HS-27A (cell line): ENCODE measurements at regions not wholly inside any gene's neighbourhood (a gene's known extent, or its start where the extent isn't known, plus 50 kb on each side); places are given as distances from the start of the nearest gene placed in this dataset.

Experiments used
- DNase-seq: peaks from one replicate; pipeline ENCODE4 v3.0.0-alpha.2; 2012; ENCODE audit warnings: low read depth, missing footprints

- no peak for DNase-seq
These were observed 344.9 kb downstream of the BRD1 start for GRCh38 chr22:49482811-49483210.

- no peak for DNase-seq
These were observed 345.8 kb downstream of the BRD1 start for GRCh38 chr22:49481659-49482399.

- no peak for DNase-seq
These were observed 346.6 kb downstream of the BRD1 start for GRCh38 chr22:49480896-49481658.

- no peak for DNase-seq
These were observed 347.3 kb downstream of the BRD1 start for GRCh38 chr22:49480331-49480730.

GRCh38 chr22:49479566-49479965, 348.1 kb downstream of the BRD1 start:
- no peak for DNase-seq

GRCh38 chr22:49476800-49477400, 350.8 kb downstream of the BRD1 start:
- no peak for DNase-seq

GRCh38 chr22:49476176-49476575, 351.5 kb downstream of the BRD1 start:
- no peak for DNase-seq

- no peak for DNase-seq
These were observed 352.4 kb downstream of the BRD1 start for GRCh38 chr22:49475253-49475652.

- DNase-seq: no peak
These were observed 354.4 kb downstream of the BRD1 start for GRCh38 chr22:49473286-49473685.

GRCh38 chr22:49470741-49471503, 356.8 kb downstream of the BRD1 start:
- no peak for DNase-seq

GRCh38 chr22:49469896-49470740, 357.6 kb downstream of the BRD1 start:
- no peak for DNase-seq

GRCh38 chr22:49468487-49469198, 359.0 kb downstream of the BRD1 start:
- DNase-seq: no peak

GRCh38 chr22:49466878-49467595, 360.6 kb downstream of the BRD1 start:
- no peak for DNase-seq

GRCh38 chr22:49464037-49464436, 363.6 kb downstream of the BRD1 start:
- no peak for DNase-seq

GRCh38 chr22:49462795-49463194, 364.9 kb downstream of the BRD1 start:
- DNase-seq: no peak

GRCh38 chr22:49462291-49462690, 365.4 kb downstream of the BRD1 start:
- DNase-seq: no peak

- no peak for DNase-seq
These were observed 366.0 kb downstream of the BRD1 start for GRCh38 chr22:49461674-49462073.

- no peak for DNase-seq
These were observed 366.9 kb downstream of the BRD1 start for GRCh38 chr22:49460592-49461281.

- DNase-seq: no peak
These were observed 367.6 kb downstream of the BRD1 start for GRCh38 chr22:49460091-49460490.
